ENCODE measurements at regions not wholly inside any gene's neighbourhood (a gene's known extent, or its start where the extent isn't known, plus 50 kb on each side); places are given as distances from the start of the nearest gene placed in this dataset.

GRCh38 chr20:40770564-40771307 lies 81.7 kb upstream of the MAFB start:
- no peak overlapping the region for H3K4me3 ChIP-seq (ENCODE audit: low read depth, low read length)
- DNase-seq (ENCODE audit: low read depth), result no peak
- no peak for FAIRE-seq
- no peaks in the 10 kb centered on the region for H3K27me3 ChIP-seq (ENCODE audit: control insufficient read depth, insufficient read depth, low read length)
- no peaks in the 10 kb centered on the region for H3K36me3 ChIP-seq (ENCODE audit: control insufficient read depth, insufficient read depth, low read length)
- TF ChIP-seq CTCF (IDR thresholded peaks at IDR 0.05; ENCODE audit: insufficient read depth, low read length, severe bottlenecking), result no peak

DNA sequence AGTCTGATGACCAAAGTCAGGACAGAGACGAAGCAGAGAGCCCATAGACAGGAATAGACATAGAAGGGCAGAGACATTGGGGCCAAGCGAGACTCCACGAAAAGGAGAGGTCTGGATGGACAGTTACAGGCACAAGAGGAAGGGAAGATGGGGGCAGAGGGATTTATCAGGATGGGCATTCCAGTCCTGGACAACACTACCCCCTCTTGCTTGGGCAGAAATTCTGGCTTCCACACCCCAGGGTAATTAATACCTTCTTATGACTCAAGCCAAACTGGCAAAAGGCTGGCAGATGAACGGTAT lies 82.2 kb upstream of the MAFB start:
- DNase-seq (ENCODE audit: low read depth) (no peak), FAIRE-seq (no peak)
- no peak overlapping the region for H3K4me3 ChIP-seq (ENCODE audit: low read depth, low read length)
- no peaks in the 10 kb centered on the region for H3K36me3 ChIP-seq (ENCODE audit: control insufficient read depth, insufficient read depth, low read length)
- TF ChIP-seq CTCF (IDR thresholded peaks at IDR 0.05; ENCODE audit: insufficient read depth, low read length, severe bottlenecking), result no peak
- no peaks in the 10 kb centered on the region for H3K27me3 ChIP-seq (ENCODE audit: control insufficient read depth, insufficient read depth, low read length)

DNA sequence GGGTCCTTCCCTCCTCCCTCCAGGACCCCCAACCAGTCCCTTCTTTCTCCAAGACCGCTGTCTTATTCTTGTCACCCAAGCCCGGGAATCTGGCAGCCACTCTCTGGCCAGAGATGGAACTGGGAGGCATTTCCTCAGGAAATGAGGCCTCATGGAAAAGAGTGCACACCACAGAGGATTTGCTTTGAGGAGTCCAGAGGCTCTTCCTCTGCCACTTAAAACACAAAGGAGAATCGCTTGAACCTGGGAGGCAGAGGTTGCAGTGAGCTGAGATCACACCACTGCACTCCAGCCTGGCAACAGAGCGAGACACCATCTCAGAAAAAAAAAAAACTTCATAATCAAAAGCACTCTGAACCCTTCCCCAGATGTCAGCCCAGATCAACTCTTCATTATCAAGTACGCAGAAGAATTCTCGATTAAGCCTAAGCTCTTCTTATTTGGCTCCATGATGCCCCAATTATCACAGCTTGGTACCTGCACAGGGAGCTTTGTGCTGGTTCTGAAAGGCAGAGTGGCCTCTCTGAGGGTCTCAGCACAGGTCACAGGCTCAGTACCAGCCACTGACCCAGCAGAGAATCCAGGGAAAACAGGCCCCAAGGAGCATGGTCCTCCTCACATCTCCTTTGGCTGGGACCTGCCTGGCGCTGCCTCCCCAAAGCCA lies 82.9 kb upstream of the MAFB start:
- DNase-seq (ENCODE audit: low read depth) (no peak), FAIRE-seq (no peak)
- Histone ChIP-seq H3K27me3 (ENCODE audit: control insufficient read depth, insufficient read depth, low read length) (no peaks in the 10 kb centered on the region), H3K4me3 (ENCODE audit: low read depth, low read length) (no peak overlapping the region), H3K36me3 (ENCODE audit: control insufficient read depth, insufficient read depth, low read length) (no peaks in the 10 kb centered on the region)
- no peak for TF ChIP-seq CTCF (IDR thresholded peaks at IDR 0.05; ENCODE audit: insufficient read depth, low read length, severe bottlenecking)

DNA sequence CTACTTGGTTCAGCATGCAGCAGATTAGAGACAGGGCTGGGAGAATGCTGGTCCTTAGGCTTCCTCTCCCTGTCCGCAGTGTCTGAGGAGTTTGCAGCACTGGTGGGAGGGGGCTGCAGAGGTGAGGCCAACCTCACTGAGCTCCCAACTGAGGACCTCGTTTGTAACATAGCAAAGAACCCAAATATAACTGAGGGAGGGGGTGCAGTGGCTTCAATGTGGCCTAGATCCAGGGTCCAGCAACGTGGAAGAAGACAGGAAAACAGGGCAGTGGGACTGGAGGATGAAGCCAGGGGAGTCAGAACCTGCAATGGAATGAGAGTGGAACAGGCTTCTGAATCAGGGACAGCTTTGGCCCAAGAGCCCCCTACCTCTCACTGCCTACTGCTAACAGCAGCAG lies 84.3 kb upstream of the MAFB start:
- Histone ChIP-seq H3K27me3 (ENCODE audit: control insufficient read depth, insufficient read depth, low read length) (no peaks in the 10 kb centered on the region), H3K4me3 (ENCODE audit: low read depth, low read length) (no peak overlapping the region), H3K36me3 (ENCODE audit: control insufficient read depth, insufficient read depth, low read length) (no peaks in the 10 kb centered on the region)
- DNase-seq (ENCODE audit: low read depth), result no peak
- TF ChIP-seq CTCF (IDR thresholded peaks at IDR 0.05; ENCODE audit: insufficient read depth, low read length, severe bottlenecking), result no peak
- no peak for FAIRE-seq

GRCh38 chr20:40774252-40774651 lies 85.2 kb upstream of the MAFB start:
- Histone ChIP-seq H3K36me3 (ENCODE audit: control insufficient read depth, insufficient read depth, low read length) (no peaks in the 10 kb centered on the region), H3K4me3 (ENCODE audit: low read depth, low read length) (no peak overlapping the region), H3K27me3 (ENCODE audit: control insufficient read depth, insufficient read depth, low read length) (no peaks in the 10 kb centered on the region)
- no peak for TF ChIP-seq CTCF (IDR thresholded peaks at IDR 0.05; ENCODE audit: insufficient read depth, low read length, severe bottlenecking)
- DNase-seq (ENCODE audit: low read depth) (no peak), FAIRE-seq (no peak)
